ENCODE measurements at regions not wholly inside any gene's neighbourhood (a gene's known extent, or its start where the extent isn't known, plus 50 kb on each side); places are given as distances from the start of the nearest gene placed in this dataset.

DNA sequence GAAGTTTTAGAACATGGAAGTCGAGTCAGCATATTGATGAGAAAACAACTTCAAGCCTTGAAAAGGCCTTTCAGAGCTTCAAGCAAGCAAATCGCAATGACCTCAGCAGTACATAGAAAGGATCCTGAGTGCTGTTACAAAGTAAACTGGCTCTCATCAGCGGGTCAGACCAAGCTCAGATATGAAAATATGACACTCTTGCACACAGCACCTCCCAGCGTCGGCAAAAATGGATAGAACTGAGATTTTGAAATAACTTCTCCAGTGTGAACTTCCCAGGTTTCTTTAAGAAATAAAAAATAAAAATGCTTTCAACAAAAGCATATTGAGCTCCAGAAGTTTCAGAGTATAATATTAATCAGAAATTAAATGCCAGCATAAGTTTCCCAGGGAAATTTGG is 296.9 kb downstream of the FBXO15 start:
- no peak for DNase-seq

GRCh38 chr18:73848656-73849055 is 299.0 kb downstream of the FBXO15 start:
- peak; percentile 84 for DNase-seq

DNA sequence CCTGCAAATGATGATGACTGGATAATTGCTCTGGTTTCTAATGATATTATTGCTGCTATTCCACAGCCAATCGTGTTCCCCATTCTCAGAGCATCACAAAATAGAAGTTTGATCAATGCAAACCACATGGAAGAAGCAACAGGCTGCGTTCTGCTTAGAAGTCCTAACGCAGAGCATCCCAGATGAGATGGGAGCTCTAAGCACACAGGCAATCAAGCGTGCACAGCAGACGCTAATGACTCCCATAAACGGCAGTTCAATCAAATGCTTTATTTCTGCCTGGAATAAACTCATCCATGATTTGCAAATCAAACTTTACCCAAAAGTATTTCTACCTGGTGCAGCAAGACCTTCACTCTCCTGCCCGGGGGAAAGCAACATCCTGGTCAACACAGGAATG is 304.2 kb downstream of the FBXO15 start:
- DNase-seq: no peak

GRCh38 chr18:73842795-73843394 is 304.7 kb downstream of the FBXO15 start:
- peak; percentile 42 for DNase-seq

GRCh38 chr18:73841661-73842060 is 306.0 kb downstream of the FBXO15 start:
- no peak for DNase-seq

- DNase-seq: no peak
Observed at GRCh38 chr18:73840319-73840945, 307.2 kb downstream of the FBXO15 start.

DNA sequence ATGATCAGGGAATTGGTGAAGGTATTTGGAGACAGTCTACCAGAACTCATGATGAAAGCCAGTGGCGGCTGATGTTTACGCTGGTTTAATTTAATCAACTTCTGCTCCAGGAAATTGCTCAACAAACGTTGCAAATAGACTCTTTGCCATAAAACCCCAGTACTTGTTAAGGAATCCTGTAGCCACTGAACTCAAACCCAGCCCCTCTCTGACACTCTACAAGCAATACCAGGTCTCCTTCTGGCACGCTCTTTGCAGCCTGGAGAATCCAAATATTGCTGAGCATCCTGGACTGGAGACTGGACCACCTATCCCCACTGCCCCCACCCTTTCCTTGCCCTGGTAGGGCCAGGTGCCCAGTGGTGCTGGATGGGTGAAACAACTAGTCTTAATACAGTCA is 308.2 kb downstream of the FBXO15 start:
- DNase-seq: no peak

- DNase-seq: no peak
Observed at GRCh38 chr18:73838107-73838506, 309.5 kb downstream of the FBXO15 start.

DNA sequence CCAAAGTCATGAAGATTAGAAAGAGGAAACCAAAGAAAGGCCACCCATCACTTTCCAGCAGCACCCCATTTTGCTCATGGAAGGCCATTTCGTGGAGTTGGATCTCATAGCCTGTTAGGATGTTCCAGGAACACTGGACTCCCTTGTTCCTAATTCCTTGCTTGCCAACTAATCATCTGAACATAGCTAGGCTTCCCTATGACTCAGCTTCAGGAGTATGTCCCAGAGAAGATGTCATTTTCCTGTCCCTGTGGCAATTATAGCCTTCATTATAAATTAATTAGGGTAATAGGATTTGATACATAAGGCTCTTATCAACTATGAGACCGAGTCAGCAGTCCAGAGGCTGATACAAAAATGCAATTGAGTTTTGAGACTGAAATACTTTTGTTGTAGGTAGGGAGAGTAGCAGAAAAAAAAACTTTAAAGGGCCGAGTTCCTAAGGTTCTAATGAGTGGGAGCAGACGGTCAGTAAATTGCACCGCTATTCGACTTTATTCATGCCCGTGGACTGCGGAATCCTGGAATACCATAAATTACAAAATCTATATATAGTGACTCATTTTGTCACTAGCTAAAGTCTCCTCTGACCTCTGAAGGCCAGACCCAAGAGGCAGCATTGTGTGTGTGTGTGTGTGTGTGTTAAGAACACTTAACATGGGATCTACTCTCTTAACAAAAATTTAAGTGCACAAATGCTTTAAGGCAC is 311.8 kb downstream of the FBXO15 start:
- peak; percentile 10 for DNase-seq

- DNase-seq: no peak
Observed at GRCh38 chr18:73835039-73835438, 312.6 kb downstream of the FBXO15 start.

DNA sequence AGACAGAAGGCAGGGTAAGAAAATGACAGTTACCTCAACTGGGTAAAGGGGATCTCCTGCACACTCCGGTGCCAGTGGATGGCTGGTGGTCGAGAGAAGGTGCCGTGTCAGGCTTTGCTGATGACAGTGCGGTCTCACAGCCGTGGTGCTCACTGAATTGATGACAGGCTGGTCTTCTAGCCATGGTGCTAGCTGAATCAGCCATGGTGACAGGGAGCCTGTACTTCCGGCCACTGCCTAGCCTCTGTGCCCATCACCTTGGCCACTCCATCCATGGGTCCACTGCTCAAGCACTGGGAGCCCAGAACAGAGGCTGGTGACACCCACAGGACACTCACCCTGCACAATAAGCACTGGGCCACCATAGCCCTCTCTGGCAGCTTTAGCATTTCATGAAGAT is 315.9 kb downstream of the FBXO15 start:
- DNase-seq: no peak

DNA sequence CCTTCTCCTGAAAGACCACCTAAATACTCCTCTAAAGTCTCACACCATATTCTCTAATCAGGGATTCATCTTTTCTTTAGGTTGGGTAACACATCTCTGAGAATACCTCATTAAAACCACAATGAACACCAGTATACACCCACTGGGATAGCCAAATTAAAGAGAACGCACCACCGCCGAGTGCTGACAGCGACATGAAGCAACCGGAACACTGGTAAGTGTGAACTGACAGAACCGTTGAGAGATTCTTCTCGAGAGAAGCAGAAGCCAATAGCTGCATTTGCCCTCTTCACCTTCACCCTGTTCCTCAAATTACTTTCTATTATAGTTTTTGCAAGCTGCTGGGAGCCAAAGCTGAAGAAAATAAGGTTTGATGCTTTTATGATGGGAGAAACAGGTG is 318.5 kb downstream of the FBXO15 start:
- DNase-seq: no peak

- no peak for DNase-seq
Observed at GRCh38 chr18:73827801-73828200, 319.8 kb downstream of the FBXO15 start.

DNA sequence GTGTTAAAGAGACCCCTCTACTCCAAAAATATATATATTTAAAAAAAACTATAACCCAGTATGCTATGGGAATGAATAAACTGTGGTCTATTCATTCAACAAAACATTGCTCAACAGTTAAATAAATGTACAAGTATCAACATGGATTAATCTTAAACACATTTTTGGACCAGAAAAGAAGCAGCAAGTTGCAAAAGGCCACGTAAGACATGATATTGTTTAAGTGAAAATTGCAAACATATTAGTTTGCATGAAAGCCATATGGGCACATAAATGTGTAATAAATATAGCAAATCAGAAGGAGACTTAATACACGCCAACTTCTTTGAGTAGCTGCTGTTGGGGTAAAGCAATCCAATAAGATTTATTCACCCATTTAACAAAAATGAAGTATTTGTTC is 321.5 kb downstream of the FBXO15 start:
- DNase-seq: no peak

DNA sequence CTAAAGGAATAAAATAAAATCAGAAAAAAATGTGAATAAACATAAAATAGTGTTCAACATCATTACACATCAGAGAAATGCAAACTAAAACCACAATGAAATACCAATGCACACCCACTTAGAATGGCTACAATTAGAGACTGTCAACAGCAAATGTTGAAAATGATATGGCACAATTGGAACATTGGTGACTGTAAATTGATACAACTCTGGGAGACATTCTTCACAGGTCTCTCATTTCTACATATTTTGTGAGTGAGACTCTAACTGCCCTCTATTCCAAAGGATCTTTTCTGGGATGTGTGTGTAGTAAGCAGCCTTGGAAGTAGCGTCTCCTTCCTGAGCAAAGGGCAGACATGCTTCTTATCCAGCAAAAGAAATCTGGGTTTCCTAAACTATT is 323.0 kb downstream of the FBXO15 start:
- DNase-seq: peak; percentile 52

- no peak for DNase-seq
Observed at GRCh38 chr18:73812423-73812822, 335.2 kb downstream of the FBXO15 start.

- DNase-seq: no peak
Observed at GRCh38 chr18:73807551-73808192, 340.0 kb downstream of the FBXO15 start.

DNA sequence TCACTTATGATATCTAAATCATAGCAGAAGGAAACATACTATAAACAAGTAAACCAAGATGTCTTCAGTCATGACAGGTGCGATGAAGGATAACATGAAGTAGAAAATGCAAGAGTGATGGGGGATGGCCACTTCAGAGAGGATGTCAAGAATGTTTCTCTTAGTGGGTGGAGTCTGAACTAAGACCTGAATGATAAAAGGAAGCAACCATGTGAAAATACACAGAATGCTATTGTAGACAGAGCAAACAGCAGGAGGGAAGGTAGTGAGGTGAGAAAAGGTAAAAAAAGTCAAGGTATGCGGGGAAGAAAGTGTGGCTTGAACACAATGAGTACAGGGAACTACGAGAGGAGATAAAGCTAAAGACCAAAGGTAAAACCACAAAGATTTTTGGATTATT is 341.6 kb downstream of the FBXO15 start:
- no peak for DNase-seq

- no peak for DNase-seq
Observed at GRCh38 chr18:73797419-73797818, 350.2 kb downstream of the FBXO15 start.

GRCh38 chr18:73793386-73793785 is 354.2 kb downstream of the FBXO15 start:
- DNase-seq: peak; percentile 80

DNA sequence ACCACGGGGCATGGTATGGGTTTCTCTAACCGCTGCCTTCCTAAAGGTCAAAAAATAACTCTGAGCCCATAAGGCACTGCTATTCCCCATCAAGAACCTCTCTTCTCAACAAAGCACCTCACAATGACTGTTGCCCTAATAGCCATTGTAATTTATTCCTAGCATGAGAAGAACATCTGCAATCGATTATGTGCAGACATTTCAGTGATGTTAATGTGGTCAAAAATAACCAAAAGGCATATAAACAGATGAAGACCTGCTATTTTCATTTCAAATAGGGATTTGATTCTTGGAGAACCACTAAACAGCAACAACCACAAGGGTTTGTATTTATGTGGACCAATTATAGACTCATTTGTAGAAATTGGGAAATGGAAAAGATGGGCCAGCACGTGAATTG is 356.6 kb downstream of the FBXO15 start:
- peak; percentile 37 for DNase-seq

DNA sequence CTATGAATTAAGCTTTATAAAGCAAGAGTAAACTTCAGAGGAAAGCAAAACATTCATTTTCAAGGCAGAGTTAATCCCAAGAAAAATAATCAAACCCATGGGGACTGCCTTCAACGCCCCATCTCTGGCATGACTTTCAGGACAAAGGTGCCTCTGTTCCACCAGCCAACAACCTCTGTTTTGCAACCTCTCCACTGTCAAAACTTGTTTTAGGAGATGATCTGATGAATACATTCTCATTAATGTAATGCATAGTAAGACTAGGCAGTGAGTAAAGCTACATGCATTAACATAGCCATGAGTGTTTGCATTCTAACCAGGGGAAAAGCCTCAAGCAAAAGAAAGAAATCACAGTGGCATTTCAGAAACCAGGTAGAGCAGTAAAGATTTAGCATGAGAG is 357.0 kb downstream of the FBXO15 start:
- no peak for DNase-seq

- no peak for DNase-seq
Observed at GRCh38 chr18:73787316-73787715, 360.3 kb downstream of the FBXO15 start.

- DNase-seq: no peak
Observed at GRCh38 chr18:73785300-73785699, 362.3 kb downstream of the FBXO15 start.

Data from fibroblast of skin of back (primary cell).